NT2/D1 (cell line): ENCODE measurements at regions not wholly inside any gene's neighbourhood (a gene's known extent, or its start where the extent isn't known, plus 50 kb on each side); places are given as distances from the start of the nearest gene placed in this dataset.

Experiments
- DNase-seq: peaks from one replicate; pipeline ENCODE4 v3.0.0-alpha.2; 2011; ENCODE audit warnings: low read depth, low spot score
- H3K27me3 ChIP-seq: 2 replicates; pipeline ENCODE4 v1.6.0; 2011; ENCODE audit warnings: mild to moderate bottlenecking; ENCODE audit not compliant: insufficient read length, insufficient read depth
- H3K36me3 ChIP-seq: 2 replicates; pipeline ENCODE4 v1.6.1; 2011; ENCODE audit warnings: mild to moderate bottlenecking, low read length, mixed read lengths; ENCODE audit not compliant: insufficient read depth, insufficient read length
- H3K4me1 ChIP-seq: 2 replicates; pipeline ENCODE4 v1.5.1; 2011; ENCODE audit not compliant: insufficient read depth, insufficient read length
- H3K4me3 ChIP-seq: 2 replicates; pipeline ENCODE4 v1.5.1; 2011; ENCODE audit warnings: low read depth; ENCODE audit not compliant: insufficient read length
- H3K9ac ChIP-seq: 2 replicates; pipeline ENCODE4 v1.6.0; 2011; ENCODE audit warnings: low read depth; ENCODE audit not compliant: insufficient read length
- H3K9me3 ChIP-seq: 2 replicates; pipeline ENCODE4 v1.5.1; 2011; ENCODE audit warnings: mild to moderate bottlenecking, low read length; ENCODE audit not compliant: insufficient read depth
- SUZ12 ChIP-seq: IDR thresholded peaks from 2 replicates; pipeline ENCODE4 v1.6.1; 2011; ENCODE audit not compliant: insufficient read length, insufficient read depth; ENCODE audit errors: extremely low read depth
- YY1 ChIP-seq: IDR thresholded peaks from 2 replicates; pipeline ENCODE4 v1.6.1; 2011; ENCODE audit not compliant: insufficient read length, insufficient read depth
- ZNF274 ChIP-seq: IDR thresholded peaks from 2 replicates; pipeline ENCODE4 v1.6.1; 2011; ENCODE audit warnings: mild to moderate bottlenecking, low read depth, low read length

DNA sequence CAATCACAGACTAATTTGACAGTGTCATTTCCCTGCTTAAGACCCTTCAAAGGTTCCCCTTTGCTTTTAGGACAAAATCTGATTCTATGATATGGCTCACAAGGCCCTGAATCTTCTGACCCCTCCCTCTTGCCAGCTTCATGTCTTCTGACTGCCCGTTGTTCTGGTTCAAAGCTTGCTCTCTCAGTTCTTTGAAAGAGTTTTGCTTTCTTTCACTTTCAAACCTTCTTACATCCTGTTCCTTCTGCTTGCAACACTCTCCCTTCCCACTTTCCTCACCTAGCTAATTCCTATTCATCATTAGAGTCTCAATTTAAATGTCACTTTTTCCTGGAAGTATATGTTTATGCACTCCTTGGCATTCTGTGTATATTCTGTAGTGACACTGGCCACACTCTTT is 299.2 kb downstream of the IDS start:
- TF ChIP-seq ZNF274 = no peak
- TF ChIP-seq SUZ12 = no peak
- no peak for TF ChIP-seq YY1
- Histone ChIP-seq H3K4me3 (no peak overlapping the region), H3K36me3 (no peaks in the 10 kb centered on the region), H3K4me1 (no peaks in the 10 kb centered on the region), H3K9me3 (no peaks in the 10 kb centered on the region), H3K9ac (no peak overlapping the region), H3K27me3 (no peaks in the 10 kb centered on the region)
- DNase-seq = no peak

DNA sequence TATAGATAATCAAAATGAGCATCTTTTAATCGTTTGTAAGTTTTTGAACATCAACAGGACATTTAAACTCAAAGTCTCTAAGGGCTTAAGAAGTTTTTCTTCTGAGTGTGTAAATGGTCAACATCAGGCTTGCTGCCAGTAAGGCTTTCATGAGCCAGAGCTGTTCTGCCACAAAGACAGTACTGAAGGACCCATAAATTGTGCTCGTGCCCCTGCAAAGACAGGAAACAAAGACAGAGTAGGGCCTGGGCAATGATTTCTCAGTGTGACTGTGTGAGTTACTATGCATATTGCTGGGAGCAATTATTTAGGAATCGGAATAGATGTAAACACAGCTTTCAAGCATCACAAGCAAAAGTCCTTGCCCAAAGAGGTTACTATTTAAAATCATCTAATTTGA is 300.0 kb downstream of the IDS start:
- Histone ChIP-seq H3K4me3 (no peak overlapping the region), H3K9me3 (no peaks in the 10 kb centered on the region), H3K36me3 (no peaks in the 10 kb centered on the region), H3K4me1 (no peaks in the 10 kb centered on the region), H3K9ac (no peak overlapping the region), H3K27me3 (no peaks in the 10 kb centered on the region)
- no peak for TF ChIP-seq YY1
- no peak for TF ChIP-seq ZNF274
- TF ChIP-seq SUZ12 = no peak
- DNase-seq = no peak

GRCh38 chrX:149199734-149200133 is 305.4 kb downstream of the IDS start:
- Histone ChIP-seq H3K9ac (no peak overlapping the region), H3K27me3 (no peaks in the 10 kb centered on the region), H3K4me1 (no peaks in the 10 kb centered on the region), H3K9me3 (no peaks in the 10 kb centered on the region), H3K36me3 (no peaks in the 10 kb centered on the region), H3K4me3 (no peak overlapping the region)
- no peak for DNase-seq
- TF ChIP-seq YY1 = no peak
- no peak for TF ChIP-seq SUZ12
- no peak for TF ChIP-seq ZNF274

GRCh38 chrX:149198980-149199732 is 305.9 kb downstream of the IDS start:
- Histone ChIP-seq H3K4me3 (no peak overlapping the region), H3K27me3 (no peaks in the 10 kb centered on the region), H3K9me3 (no peaks in the 10 kb centered on the region), H3K4me1 (no peaks in the 10 kb centered on the region), H3K9ac (no peak overlapping the region), H3K36me3 (no peaks in the 10 kb centered on the region)
- TF ChIP-seq YY1 (no peak), SUZ12 (no peak), ZNF274 (no peak)
- DNase-seq = no peak

DNA sequence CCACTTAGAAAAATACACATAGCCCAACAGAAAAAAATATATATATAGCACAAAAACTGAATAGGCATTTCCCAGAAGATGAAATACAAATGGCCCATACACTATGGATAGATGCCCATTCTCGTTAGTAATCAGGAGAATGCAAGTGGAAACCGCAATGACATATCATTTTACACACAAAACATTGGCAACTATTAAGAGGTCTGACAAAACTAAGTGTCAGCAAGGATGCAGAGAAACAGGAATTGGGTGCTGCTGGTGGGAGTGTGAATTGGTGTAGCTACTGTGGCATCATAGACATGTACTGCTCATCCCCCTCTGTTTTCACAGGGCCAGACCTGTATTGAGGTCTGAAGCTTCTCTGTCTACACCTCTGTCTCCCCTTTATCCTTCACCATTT is 320.0 kb downstream of the IDS start:
- no peaks in the 10 kb centered on the region for H3K36me3 ChIP-seq
- no peaks in the 10 kb centered on the region for H3K4me1 ChIP-seq
- H3K9ac ChIP-seq = no peak overlapping the region
- no peak overlapping the region for H3K4me3 ChIP-seq
- H3K9me3 ChIP-seq = no peaks in the 10 kb centered on the region
- TF ChIP-seq SUZ12 (no peak), ZNF274 (no peak), YY1 (no peak)
- H3K27me3 ChIP-seq = no peaks in the 10 kb centered on the region
- DNase-seq = no peak

DNA sequence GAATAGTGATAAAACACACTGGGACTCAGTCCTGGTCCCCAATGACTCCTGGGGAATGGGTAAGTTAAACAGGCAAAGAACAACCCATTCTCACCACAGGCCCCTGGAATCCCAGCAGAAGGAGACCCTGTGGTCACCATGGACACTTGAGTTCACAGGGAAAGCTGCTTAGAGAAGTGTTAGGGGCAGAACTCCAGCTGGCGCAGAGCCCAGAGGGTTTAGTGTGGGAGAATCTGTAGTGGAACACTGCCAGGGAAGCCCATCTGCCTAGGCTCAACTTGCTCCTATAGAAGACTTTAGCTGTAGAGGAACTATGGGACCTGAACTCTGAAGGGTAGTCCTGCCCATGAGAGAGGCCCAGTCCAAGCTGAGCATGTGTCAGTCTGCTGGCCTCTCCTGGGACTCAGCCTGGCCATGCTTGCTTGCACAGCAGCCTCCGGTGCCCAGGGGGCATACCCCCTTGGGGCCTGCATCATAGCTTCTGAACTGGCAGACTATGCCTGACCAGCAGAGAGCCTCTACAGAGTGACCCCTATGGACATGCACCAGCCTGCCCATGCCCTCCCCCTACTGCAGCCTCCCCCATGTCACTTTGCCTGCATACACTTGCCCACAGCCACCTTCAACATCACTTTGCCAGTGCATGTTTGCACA is 343.5 kb downstream of the IDS start:
- no peaks in the 10 kb centered on the region for H3K27me3 ChIP-seq
- no peak overlapping the region for H3K4me3 ChIP-seq
- no peak for DNase-seq
- no peaks in the 10 kb centered on the region for H3K36me3 ChIP-seq
- TF ChIP-seq SUZ12 (no peak), ZNF274 (no peak), YY1 (no peak)
- H3K4me1 ChIP-seq = no peaks in the 10 kb centered on the region
- no peaks in the 10 kb centered on the region for H3K9me3 ChIP-seq
- no peak overlapping the region for H3K9ac ChIP-seq

GRCh38 chrX:149157976-149158375 is 347.1 kb downstream of the IDS start:
- no peaks in the 10 kb centered on the region for H3K27me3 ChIP-seq
- DNase-seq = no peak
- TF ChIP-seq YY1 = no peak
- no peak for TF ChIP-seq SUZ12
- no peak for TF ChIP-seq ZNF274
- H3K4me1 ChIP-seq = no peaks in the 10 kb centered on the region
- no peak overlapping the region for H3K9ac ChIP-seq
- no peak overlapping the region for H3K4me3 ChIP-seq
- no peaks in the 10 kb centered on the region for H3K36me3 ChIP-seq
- H3K9me3 ChIP-seq = no peaks in the 10 kb centered on the region
